SK-N-SH (cell line): ENCODE measurements at regions not wholly inside any gene's neighbourhood (a gene's known extent, or its start where the extent isn't known, plus 50 kb on each side); places are given as distances from the start of the nearest gene placed in this dataset.

Experiments
- EP300 ChIP-seq, 2 experiments: IDR thresholded peaks; 2 replicates each; pipeline versions ENCODE4 v1.4.0 to v1.6.1; 2012; ENCODE audit warnings: borderline replicate concordance in 1 of 2, low read depth in 1 of 2, low read length in 1 of 2
- POLR2AphosphoS5 ChIP-seq: IDR thresholded peaks from 2 replicates; pipeline ENCODE4 v1.6.1; 2012; ENCODE audit warnings: low read depth, low read length
- SIN3A ChIP-seq: IDR thresholded peaks from 2 replicates; pipeline ENCODE4 v1.6.1; 2012; ENCODE audit warnings: low read depth, mild to moderate bottlenecking, low read length, moderate library complexity, borderline replicate concordance
- SMC3 ChIP-seq: IDR thresholded peaks from 2 replicates; pipeline ENCODE4 v1.6.1; 2012; ENCODE audit warnings: low read depth, low read length, improper control_type of control experiment
- TAF1 ChIP-seq: IDR thresholded peaks from 2 replicates; pipeline ENCODE4 v1.6.1; 2012; ENCODE audit warnings: low read depth, mild to moderate bottlenecking, low read length, moderate library complexity, borderline replicate concordance
- TCF12 ChIP-seq: IDR thresholded peaks from 2 replicates; pipeline ENCODE4 v1.4.0; 2012
- YY1 ChIP-seq: IDR thresholded peaks from 2 replicates; pipeline ENCODE4 v1.4.0; 2012; ENCODE audit warnings: low read depth, mild to moderate bottlenecking
- TF ChIP-seq, protein P1 (sequence below): fragments of 200-600 bp; sonication (generic); IDR thresholded peaks from 2 replicates; pipeline ENCODE4 v1.6.1; 2017; ENCODE audit warnings: antibody characterized with exemption, mild to moderate bottlenecking, moderate library complexity
- TF ChIP-seq, protein P2 (sequence below): IDR thresholded peaks from 2 replicates; pipeline ENCODE4 v1.4.0; 2012; ENCODE audit warnings: low read depth

DNA sequence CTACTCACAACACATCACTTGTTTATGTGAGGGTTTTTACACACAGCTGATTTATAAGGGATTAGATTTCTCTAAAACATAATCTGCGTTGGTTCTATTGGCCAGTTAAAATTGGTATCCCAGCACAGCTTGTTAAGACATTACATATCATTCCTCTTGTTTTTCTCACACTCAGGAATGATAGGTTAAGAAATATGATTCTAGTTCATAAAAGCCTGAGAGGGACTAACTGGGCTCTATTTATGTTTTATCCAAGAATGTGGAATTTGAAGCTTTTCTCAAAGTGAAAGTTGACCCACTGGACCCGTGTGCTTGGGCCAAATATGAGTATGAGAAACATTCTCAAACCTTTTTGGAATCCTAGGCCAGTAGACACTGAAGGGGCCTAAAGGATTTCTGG, 117.3 kb downstream of the TMEM170B start:
- TF ChIP-seq, protein P1, sequence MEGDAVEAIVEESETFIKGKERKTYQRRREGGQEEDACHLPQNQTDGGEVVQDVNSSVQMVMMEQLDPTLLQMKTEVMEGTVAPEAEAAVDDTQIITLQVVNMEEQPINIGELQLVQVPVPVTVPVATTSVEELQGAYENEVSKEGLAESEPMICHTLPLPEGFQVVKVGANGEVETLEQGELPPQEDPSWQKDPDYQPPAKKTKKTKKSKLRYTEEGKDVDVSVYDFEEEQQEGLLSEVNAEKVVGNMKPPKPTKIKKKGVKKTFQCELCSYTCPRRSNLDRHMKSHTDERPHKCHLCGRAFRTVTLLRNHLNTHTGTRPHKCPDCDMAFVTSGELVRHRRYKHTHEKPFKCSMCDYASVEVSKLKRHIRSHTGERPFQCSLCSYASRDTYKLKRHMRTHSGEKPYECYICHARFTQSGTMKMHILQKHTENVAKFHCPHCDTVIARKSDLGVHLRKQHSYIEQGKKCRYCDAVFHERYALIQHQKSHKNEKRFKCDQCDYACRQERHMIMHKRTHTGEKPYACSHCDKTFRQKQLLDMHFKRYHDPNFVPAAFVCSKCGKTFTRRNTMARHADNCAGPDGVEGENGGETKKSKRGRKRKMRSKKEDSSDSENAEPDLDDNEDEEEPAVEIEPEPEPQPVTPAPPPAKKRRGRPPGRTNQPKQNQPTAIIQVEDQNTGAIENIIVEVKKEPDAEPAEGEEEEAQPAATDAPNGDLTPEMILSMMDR = no peak
- TF ChIP-seq SIN3A (no peak), TAF1 (no peak), TCF12 (no peak), POLR2AphosphoS5 (no peak), SMC3 (no peak), EP300 (IDR thresholded peaks at IDR 0.05; ENCODE audit: borderline replicate concordance in 1 of 2, low read depth in 1 of 2, low read length in 1 of 2) (no peak), YY1 (no peak)
- TF ChIP-seq, protein P2, sequence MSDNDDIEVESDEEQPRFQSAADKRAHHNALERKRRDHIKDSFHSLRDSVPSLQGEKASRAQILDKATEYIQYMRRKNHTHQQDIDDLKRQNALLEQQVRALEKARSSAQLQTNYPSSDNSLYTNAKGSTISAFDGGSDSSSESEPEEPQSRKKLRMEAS = no peak
